HepG2 (cell line): ENCODE measurements at regions not wholly inside any gene's neighbourhood (a gene's known extent, or its start where the extent isn't known, plus 50 kb on each side); places are given as distances from the start of the nearest gene placed in this dataset.

Experiments
- ATAC-seq: fragments of 200-7000 bp; cut with Tn5 transposase; 3 replicates; pipeline ENCODE4 v1.9.1; 2020; ENCODE audit warnings: mild to moderate bottlenecking, moderate library complexity
- BruUV-seq: library from RNA; stranded (reverse); fragments of 400-500 nt; replicated peaks from 2 replicates; lab custom pipeline; 2021; lab: Mats Ljungman, UMichigan
- CTCF ChIA-PET: fragments of 300-600 bp; formaldehyde crosslinking; extraction: SDS; loops from one replicate; lab custom pipeline; 2021; ENCODE audit warnings: low total read pairs, inconsistent platforms, low intra/inter-chr PET ratio; lab: Yijun Ruan, JAX
- POLR2A ChIA-PET: fragments of 350-600 bp; sonication (Branson Sonifier 250); formaldehyde crosslinking; loops from one replicate; lab custom pipeline; 2020; ENCODE audit warnings: antibody characterized with exemption, inconsistent platforms; lab: Yijun Ruan, JAX
- DNase-seq: peaks from one replicate; pipeline ENCODE4 v3.0.0-alpha.2; 2015; ENCODE audit warnings: low spot score
- FAIRE-seq: peaks from 3 replicates; lab custom pipeline; 2011; peaks lifted over from hg19 to GRCh38; lab: Jason Lieb, UNC
- H2AFZ ChIP-seq: one replicate; pipeline ENCODE4 v1.6.1; 2011; ENCODE audit warnings: low read length, inconsistent platforms
- H3K27ac ChIP-seq: fragments of 300-600 bp; 3 replicates; pipeline ENCODE4 v1.8.0; 2011; ENCODE audit warnings: mixed run types, mild to moderate bottlenecking, mixed read lengths, low read length, inconsistent platforms; ENCODE audit not compliant: insufficient read depth; ENCODE audit errors: extremely low read length
- H3K27me3 ChIP-seq, 2 experiments: fragments of 200-600 bp in 1 of 2; 2 replicates in 1 of 2; 3 replicates in 1 of 2; pipeline versions ENCODE4 v1.6.0 to v1.8.0; 2011; ENCODE audit warnings: low read length in 2 of 2, mild to moderate bottlenecking in 2 of 2, moderate library complexity in 2 of 2, inconsistent platforms in 1 of 2; ENCODE audit not compliant: insufficient read depth in 2 of 2, control insufficient read depth in 1 of 2
- H3K36me3 ChIP-seq, 2 experiments: fragments of 200-600 bp in 1 of 2; replicated peaks in 1 of 2; 2 replicates in 1 of 2; 3 replicates in 1 of 2; pipeline versions ENCODE4 v1.5.1 to v1.8.0; 2011; ENCODE audit warnings: low read length in 2 of 2, inconsistent platforms in 1 of 2; ENCODE audit not compliant: insufficient read depth in 2 of 2, control insufficient read depth in 1 of 2
- H3K4me1 ChIP-seq: 2 replicates; pipeline ENCODE4 v1.5.1; 2012; ENCODE audit warnings: low read length, inconsistent platforms; ENCODE audit not compliant: insufficient read depth
- H3K4me2 ChIP-seq: 2 replicates; pipeline ENCODE4 v1.6.0; 2011; ENCODE audit warnings: low read depth, low read length, inconsistent platforms
- H3K4me3 ChIP-seq, 3 experiments: fragments of 200-600 bp in 1 of 3; sonication (generic), shearing (Covaris generic) in 1 of 3; replicated peaks in 1 of 3; 2 replicates each; pipeline ENCODE4 v1.5.1; 2011 to 2016; ENCODE audit warnings: low read length in 3 of 3, inconsistent platforms in 2 of 3, low read depth in 2 of 3, mild to moderate bottlenecking in 2 of 3, control low read depth in 1 of 3, mixed read lengths in 1 of 3; ENCODE audit not compliant: insufficient read depth in 1 of 3
- H3K79me2 ChIP-seq: one replicate; pipeline ENCODE4 v1.6.1; 2011; ENCODE audit warnings: low read length, inconsistent platforms; ENCODE audit not compliant: insufficient read depth
- H3K9ac ChIP-seq: 2 replicates; pipeline ENCODE4 v1.6.0; 2011; ENCODE audit warnings: mild to moderate bottlenecking, low read depth, low read length, inconsistent platforms; ENCODE audit not compliant: insufficient read depth
- H3K9me3 ChIP-seq: 2 replicates; pipeline ENCODE4 v1.5.1; 2012; ENCODE audit warnings: mild to moderate bottlenecking, low read length
- H4K20me1 ChIP-seq: 2 replicates; pipeline ENCODE4 v1.6.0; 2011; ENCODE audit warnings: inconsistent platforms, mild to moderate bottlenecking, low read length, moderate library complexity; ENCODE audit not compliant: insufficient read depth
- AKAP8 ChIP-seq: sonication (generic); formaldehyde crosslinking; IDR thresholded peaks from 2 replicates; pipeline ENCODE4 v1.5.1; 2020; ENCODE audit warnings: mild to moderate bottlenecking, missing genetic modification reagents
- ERF ChIP-seq: IDR thresholded peaks from 2 replicates; pipeline ENCODE4 v1.6.1; 2018; ENCODE audit warnings: missing biosample characterization, missing genetic modification reagents
- MXD4 ChIP-seq: IDR thresholded peaks from 2 replicates; pipeline ENCODE4 v1.6.1; 2016; ENCODE audit warnings: mild to moderate bottlenecking, missing biosample characterization, missing genetic modification reagents
- NCOA1 ChIP-seq: sonication (generic); formaldehyde crosslinking; IDR thresholded peaks from 2 replicates; pipeline ENCODE4 v1.9.0; 2021; ENCODE audit warnings: missing genetic modification reagents
- SMAD3 ChIP-seq: sonication (generic); formaldehyde crosslinking; IDR thresholded peaks from 2 replicates; pipeline ENCODE4 v1.4.0; 2020; ENCODE audit warnings: missing genetic modification reagents
- ZBTB44 ChIP-seq: sonication (generic); formaldehyde crosslinking; IDR thresholded peaks from 2 replicates; pipeline ENCODE4 v1.4.0; 2020; ENCODE audit warnings: missing genetic modification reagents
- ZNF354B ChIP-seq: sonication (generic); formaldehyde crosslinking; IDR thresholded peaks from 2 replicates; pipeline ENCODE4 v1.8.0; 2022; ENCODE audit warnings: mild to moderate bottlenecking, missing genetic modification reagents
- ZNF800 ChIP-seq: sonication (generic); formaldehyde crosslinking; IDR thresholded peaks from 2 replicates; pipeline ENCODE4 v1.4.0; 2020; ENCODE audit warnings: missing genetic modification reagents
- ZSCAN22 ChIP-seq: sonication (generic); formaldehyde crosslinking; IDR thresholded peaks from 2 replicates; pipeline ENCODE4 v1.4.0; 2020; ENCODE audit warnings: mild to moderate bottlenecking, missing genetic modification reagents
- WGBS: methylation state at CpG from one replicate; pipeline ENCODE4 v1.1.6; 2017; ENCODE audit warnings: low lambda C conversion rate; 5-methylcytosine and 5-hydroxymethylcytosine counted together
- in situ Hi-C: cut with HindIII; loops from 2 replicates; pipeline ENCODE4 v1.10.0; 2017; ENCODE audit warnings: low pct_unique_long_range_greater_than_20kb; ENCODE audit not compliant: extremely low pct_ligation_motif_present
- intact Hi-C: fragments of 100-400 bp; cut with micrococcal nuclease; formaldehyde crosslinking; loops from one replicate; pipeline ENCODE4 v1.10.0; 2022; ENCODE audit not compliant: unreplicated experiment
- TF ChIP-seq, protein P1 (sequence below): sonication (generic); formaldehyde crosslinking; IDR thresholded peaks from 2 replicates; pipeline ENCODE4 v1.8.0; 2022; ENCODE audit warnings: low read depth, missing genetic modification reagents
- TF ChIP-seq, protein P2 (sequence below): sonication (generic); formaldehyde crosslinking; IDR thresholded peaks from 2 replicates; pipeline ENCODE4 v1.4.0; 2020; ENCODE audit warnings: missing genetic modification reagents, borderline replicate concordance
- TF ChIP-seq, protein P3 (sequence below): sonication (generic); formaldehyde crosslinking; IDR thresholded peaks from 2 replicates; pipeline ENCODE4 v1.8.1; 2023; ENCODE audit warnings: missing genetic modification reagents, inconsistent platforms, borderline replicate concordance
- TF ChIP-seq, protein P4 (sequence below): IDR thresholded peaks from 2 replicates; pipeline ENCODE4 v1.6.1; 2016; ENCODE audit warnings: missing compliant biosample characterization, missing genetic modification reagents, borderline replicate concordance

GRCh38 chr4:138410266-138410665, 168.1 kb upstream of the SLC7A11 start (continued):
- TF ChIP-seq, protein P1, sequence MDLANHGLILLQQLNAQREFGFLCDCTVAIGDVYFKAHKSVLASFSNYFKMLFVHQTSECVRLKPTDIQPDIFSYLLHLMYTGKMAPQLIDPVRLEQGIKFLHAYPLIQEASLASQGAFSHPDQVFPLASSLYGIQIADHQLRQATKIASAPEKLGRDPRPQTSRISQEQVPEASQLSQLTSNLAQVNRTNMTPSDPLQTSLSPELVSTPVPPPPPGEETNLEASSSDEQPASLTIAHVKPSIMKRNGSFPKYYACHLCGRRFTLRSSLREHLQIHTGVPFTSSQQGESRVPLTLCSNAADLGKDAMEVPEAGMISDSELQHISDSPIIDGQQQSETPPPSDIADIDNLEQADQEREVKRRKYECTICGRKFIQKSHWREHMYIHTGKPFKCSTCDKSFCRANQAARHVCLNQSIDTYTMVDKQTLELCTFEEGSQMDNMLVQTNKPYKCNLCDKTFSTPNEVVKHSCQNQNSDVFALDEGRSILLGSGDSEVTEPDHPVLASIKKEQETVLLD (CRISPR knock-in tag): no peak
- TF ChIP-seq ZBTB44: no peak
- TF ChIP-seq, protein P2, sequence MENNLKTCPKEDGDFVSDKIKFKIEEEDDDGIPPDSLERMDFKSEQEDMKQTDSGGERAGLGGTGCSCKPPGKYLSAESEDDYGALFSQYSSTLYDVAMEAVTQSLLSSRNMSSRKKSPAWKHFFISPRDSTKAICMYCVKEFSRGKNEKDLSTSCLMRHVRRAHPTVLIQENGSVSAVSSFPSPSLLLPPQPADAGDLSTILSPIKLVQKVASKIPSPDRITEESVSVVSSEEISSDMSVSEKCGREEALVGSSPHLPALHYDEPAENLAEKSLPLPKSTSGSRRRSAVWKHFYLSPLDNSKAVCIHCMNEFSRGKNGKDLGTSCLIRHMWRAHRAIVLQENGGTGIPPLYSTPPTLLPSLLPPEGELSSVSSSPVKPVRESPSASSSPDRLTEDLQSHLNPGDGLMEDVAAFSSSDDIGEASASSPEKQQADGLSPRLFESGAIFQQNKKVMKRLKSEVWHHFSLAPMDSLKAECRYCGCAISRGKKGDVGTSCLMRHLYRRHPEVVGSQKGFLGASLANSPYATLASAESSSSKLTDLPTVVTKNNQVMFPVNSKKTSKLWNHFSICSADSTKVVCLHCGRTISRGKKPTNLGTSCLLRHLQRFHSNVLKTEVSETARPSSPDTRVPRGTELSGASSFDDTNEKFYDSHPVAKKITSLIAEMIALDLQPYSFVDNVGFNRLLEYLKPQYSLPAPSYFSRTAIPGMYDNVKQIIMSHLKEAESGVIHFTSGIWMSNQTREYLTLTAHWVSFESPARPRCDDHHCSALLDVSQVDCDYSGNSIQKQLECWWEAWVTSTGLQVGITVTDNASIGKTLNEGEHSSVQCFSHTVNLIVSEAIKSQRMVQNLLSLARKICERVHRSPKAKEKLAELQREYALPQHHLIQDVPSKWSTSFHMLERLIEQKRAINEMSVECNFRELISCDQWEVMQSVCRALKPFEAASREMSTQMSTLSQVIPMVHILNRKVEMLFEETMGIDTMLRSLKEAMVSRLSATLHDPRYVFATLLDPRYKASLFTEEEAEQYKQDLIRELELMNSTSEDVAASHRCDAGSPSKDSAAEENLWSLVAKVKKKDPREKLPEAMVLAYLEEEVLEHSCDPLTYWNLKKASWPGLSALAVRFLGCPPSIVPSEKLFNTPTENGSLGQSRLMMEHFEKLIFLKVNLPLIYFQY: no peak
- TF ChIP-seq ERF (CRISPR knock-in tag): no peak
- TF ChIP-seq, all 625 proteins: peak for 0

- ChIA-PET CTCF (no interaction called here), POLR2A (no interaction called here)
- H3K4me2 ChIP-seq: no peak overlapping the region
- FAIRE-seq (no peak), ATAC-seq (no peak), DNase-seq (no peak)
- no peak overlapping the region for H2AFZ ChIP-seq
- BruUV-seq: no TSS peak
- WGBS: 22% methylated on average over 3 of the region's 3 CpGs
- H3K4me1 ChIP-seq: peaks cover 21% of the 10 kb centered on the region
- no peaks in the 10 kb centered on the region for H4K20me1 ChIP-seq
- intact Hi-C loops: no loop called here
- H3K9ac ChIP-seq: no peak overlapping the region
- H3K27me3 ChIP-seq: no peaks in the 10 kb centered on the region
- H3K36me3 ChIP-seq: no peaks in the 10 kb centered on the region
- in situ Hi-C loops: no loop called here
- no peaks in the 10 kb centered on the region for H3K79me2 ChIP-seq
- no peak overlapping the region for H3K4me3 ChIP-seq
- H3K27ac ChIP-seq: no peak overlapping the region
- H3K9me3 ChIP-seq: no peaks in the 10 kb centered on the region
- TF ChIP-seq ZNF354B (CRISPR knock-in tag) (no peak), AKAP8 (CRISPR knock-in tag) (no peak), MXD4 (CRISPR knock-in tag) (no peak), ZNF800 (CRISPR knock-in tag) (no peak), SMAD3 (CRISPR knock-in tag) (no peak), NCOA1 (CRISPR knock-in tag) (no peak), ZSCAN22 (CRISPR knock-in tag) (no peak)
- TF ChIP-seq, protein P3, sequence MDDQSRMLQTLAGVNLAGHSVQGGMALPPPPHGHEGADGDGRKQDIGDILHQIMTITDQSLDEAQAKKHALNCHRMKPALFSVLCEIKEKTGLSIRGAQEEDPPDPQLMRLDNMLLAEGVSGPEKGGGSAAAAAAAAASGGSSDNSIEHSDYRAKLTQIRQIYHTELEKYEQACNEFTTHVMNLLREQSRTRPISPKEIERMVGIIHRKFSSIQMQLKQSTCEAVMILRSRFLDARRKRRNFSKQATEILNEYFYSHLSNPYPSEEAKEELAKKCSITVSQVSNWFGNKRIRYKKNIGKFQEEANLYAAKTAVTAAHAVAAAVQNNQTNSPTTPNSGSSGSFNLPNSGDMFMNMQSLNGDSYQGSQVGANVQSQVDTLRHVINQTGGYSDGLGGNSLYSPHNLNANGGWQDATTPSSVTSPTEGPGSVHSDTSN (CRISPR knock-in tag): no peak
- TF ChIP-seq, protein P4, sequence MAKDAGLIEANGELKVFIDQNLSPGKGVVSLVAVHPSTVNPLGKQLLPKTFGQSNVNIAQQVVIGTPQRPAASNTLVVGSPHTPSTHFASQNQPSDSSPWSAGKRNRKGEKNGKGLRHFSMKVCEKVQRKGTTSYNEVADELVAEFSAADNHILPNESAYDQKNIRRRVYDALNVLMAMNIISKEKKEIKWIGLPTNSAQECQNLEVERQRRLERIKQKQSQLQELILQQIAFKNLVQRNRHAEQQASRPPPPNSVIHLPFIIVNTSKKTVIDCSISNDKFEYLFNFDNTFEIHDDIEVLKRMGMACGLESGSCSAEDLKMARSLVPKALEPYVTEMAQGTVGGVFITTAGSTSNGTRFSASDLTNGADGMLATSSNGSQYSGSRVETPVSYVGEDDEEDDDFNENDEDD (CRISPR knock-in tag): no peak
Observed at GRCh38 chr4:138409670-138410069, 167.5 kb upstream of the SLC7A11 start.
